Colonic mucosa (tissue), 4 donors: ENCODE measurements at regions not wholly inside any gene's neighbourhood (a gene's known extent, or its start where the extent isn't known, plus 50 kb on each side); places are given as distances from the start of the nearest gene placed in this dataset.

Source experiments
- DNase-seq: peaks from one replicate; pipeline ENCODE4 v3.0.0-alpha.2; 2020
- H3K27ac ChIP-seq: fragments of 200-600 bp; one replicate; pipeline ENCODE4 v1.8.0; 2021
- H3K27me3 ChIP-seq: fragments of 200-600 bp; one replicate; pipeline ENCODE4 v1.8.0; 2021
- H3K36me3 ChIP-seq: fragments of 200-600 bp; one replicate; pipeline ENCODE4 v1.8.0; 2021
- H3K4me1 ChIP-seq: fragments of 200-600 bp; one replicate; pipeline ENCODE4 v1.8.0; 2021; ENCODE audit warnings: mild to moderate bottlenecking
- H3K4me3 ChIP-seq: fragments of 200-600 bp; one replicate; pipeline ENCODE4 v1.8.0; 2021
- H3K9ac ChIP-seq, 2 donors: one replicate each; pipeline ENCODE4 v1.7.0; 2013; ENCODE audit warnings: control low read depth in 2 of 2, low read depth in 2 of 2, low read length in 2 of 2
- H3K9me3 ChIP-seq: fragments of 200-600 bp; one replicate; pipeline ENCODE4 v1.8.0; 2021
- intact Hi-C: fragments of 100-400 bp; cut with DNase I; formaldehyde crosslinking; loops from one replicate; pipeline ENCODE4 v1.14.1; 2022
- TF ChIP-seq, protein P1 (sequence below): fragments of 200-600 bp; IDR thresholded peaks from one replicate; pipeline ENCODE4 v1.8.0; 2022; ENCODE audit warnings: antibody characterized with exemption, mild to moderate bottlenecking
- donor health status: healthy.
- donor health status: DM: no; HTN: no; CAD: no.
- donor health status: DM: no; HTN: no; CAD: no.

DNA sequence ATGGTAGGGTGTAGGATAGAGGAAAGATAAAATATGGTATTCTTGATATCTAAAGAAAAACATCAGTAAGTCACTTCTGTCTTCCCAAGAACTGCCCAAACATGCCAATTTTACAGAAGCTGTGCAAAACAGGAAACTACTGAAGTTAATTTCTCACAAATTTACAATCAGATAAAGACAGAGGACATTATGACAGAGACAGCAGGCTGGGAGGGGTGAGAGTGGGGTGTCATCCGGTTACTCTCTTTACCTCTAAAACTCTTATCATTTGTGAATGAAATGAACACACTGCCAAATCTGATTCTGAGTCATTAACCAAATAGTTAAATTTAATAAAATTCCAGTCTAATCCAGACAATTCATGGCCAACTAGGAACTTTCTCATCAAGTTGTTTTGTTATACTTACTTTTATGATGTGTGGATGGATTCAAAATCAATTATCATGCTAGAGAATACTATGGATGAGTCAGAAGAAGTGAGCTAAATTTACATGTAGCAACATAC, 323.2 kb upstream of the MEX3C start:
- H3K9me3 ChIP-seq = no peaks in the 10 kb centered on the region
- H3K27me3 ChIP-seq = no peaks in the 10 kb centered on the region
- intact Hi-C loops = no loop called here
- TF ChIP-seq, protein P1, sequence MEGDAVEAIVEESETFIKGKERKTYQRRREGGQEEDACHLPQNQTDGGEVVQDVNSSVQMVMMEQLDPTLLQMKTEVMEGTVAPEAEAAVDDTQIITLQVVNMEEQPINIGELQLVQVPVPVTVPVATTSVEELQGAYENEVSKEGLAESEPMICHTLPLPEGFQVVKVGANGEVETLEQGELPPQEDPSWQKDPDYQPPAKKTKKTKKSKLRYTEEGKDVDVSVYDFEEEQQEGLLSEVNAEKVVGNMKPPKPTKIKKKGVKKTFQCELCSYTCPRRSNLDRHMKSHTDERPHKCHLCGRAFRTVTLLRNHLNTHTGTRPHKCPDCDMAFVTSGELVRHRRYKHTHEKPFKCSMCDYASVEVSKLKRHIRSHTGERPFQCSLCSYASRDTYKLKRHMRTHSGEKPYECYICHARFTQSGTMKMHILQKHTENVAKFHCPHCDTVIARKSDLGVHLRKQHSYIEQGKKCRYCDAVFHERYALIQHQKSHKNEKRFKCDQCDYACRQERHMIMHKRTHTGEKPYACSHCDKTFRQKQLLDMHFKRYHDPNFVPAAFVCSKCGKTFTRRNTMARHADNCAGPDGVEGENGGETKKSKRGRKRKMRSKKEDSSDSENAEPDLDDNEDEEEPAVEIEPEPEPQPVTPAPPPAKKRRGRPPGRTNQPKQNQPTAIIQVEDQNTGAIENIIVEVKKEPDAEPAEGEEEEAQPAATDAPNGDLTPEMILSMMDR = no peak
- H3K27ac ChIP-seq = no peak overlapping the region
- no peak for DNase-seq
- no peak overlapping the region for H3K9ac ChIP-seq
- H3K4me3 ChIP-seq = no peak overlapping the region
- H3K4me1 ChIP-seq = no peaks in the 10 kb centered on the region
- no peaks in the 10 kb centered on the region for H3K36me3 ChIP-seq

DNA sequence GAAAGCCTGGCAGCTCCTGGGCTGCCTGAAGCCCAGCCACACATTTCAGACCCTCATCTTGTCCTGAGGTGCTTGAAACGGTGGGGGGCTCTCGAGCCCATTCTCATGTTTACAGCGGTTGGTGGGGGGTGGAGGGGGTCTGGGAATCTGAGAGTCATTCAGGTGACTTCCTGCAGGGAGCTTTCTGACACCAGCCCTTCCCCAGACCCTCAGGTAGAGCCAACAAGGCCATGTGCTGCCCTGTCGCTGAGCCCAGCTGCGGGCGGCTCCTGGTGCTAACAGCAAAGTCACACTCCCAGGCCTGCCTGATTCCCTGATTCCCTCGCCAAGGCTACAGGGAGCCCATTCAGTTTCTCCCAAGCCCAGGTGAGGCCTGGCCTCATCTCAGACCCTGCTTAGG, 324.9 kb upstream of the MEX3C start:
- intact Hi-C loops = no loop called here
- Histone ChIP-seq H3K9me3 (no peaks in the 10 kb centered on the region), H3K36me3 (no peaks in the 10 kb centered on the region), H3K4me1 (no peaks in the 10 kb centered on the region), H3K9ac (no peak overlapping the region), H3K4me3 (no peak overlapping the region), H3K27ac (no peak overlapping the region), H3K27me3 (no peaks in the 10 kb centered on the region)
- no peak for DNase-seq
- TF ChIP-seq, protein P1 = no peak

DNA sequence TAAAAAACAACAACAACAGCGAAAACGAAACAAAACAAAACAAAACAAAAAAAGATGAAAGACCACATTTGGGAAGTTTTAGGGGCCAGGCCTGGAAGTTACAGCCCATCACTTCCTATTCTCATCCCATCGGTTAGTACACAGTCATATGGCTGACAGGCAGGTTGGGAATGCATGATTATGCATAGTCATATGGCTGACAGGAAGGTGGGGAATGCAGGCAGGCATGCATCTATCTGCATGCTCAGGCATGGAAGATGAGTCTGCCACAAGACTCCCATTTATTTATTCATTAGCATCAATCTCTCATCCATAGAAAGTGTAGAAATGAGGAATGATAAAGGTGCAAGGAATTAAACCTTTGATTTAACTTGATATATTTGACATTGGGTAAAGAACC, 325.3 kb upstream of the MEX3C start:
- no peak for DNase-seq
- H3K4me3 ChIP-seq = no peak overlapping the region
- H3K9ac ChIP-seq = no peak overlapping the region
- intact Hi-C loops = no loop called here
- TF ChIP-seq, protein P1 = no peak
- H3K27ac ChIP-seq = no peak overlapping the region
- H3K9me3 ChIP-seq = no peaks in the 10 kb centered on the region
- no peaks in the 10 kb centered on the region for H3K36me3 ChIP-seq
- no peaks in the 10 kb centered on the region for H3K4me1 ChIP-seq
- no peaks in the 10 kb centered on the region for H3K27me3 ChIP-seq

DNA sequence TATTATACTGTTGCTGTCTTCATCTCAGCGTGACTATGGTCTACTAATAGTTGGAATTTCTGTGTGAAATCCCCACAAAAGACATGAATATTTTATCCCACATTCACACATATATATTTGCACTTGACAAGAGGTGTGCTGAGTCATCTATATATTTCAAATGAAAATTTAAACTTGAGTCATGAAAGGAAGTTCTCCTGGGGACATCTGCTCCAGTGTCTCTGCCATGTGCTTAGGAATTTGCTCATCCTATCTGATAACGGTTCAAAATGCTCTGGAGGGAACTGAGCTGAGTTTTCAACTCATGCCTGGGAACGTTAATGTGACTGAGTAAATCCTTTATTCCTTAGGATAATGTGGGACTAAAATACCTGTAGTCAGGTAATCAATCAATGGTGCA, 326.2 kb upstream of the MEX3C start:
- TF ChIP-seq, protein P1 = no peak
- Histone ChIP-seq H3K4me1 (no peaks in the 10 kb centered on the region), H3K4me3 (no peak overlapping the region), H3K9me3 (no peaks in the 10 kb centered on the region), H3K27ac (no peak overlapping the region), H3K36me3 (no peaks in the 10 kb centered on the region), H3K27me3 (no peaks in the 10 kb centered on the region), H3K9ac (no peak overlapping the region)
- intact Hi-C loops = no loop called here
- DNase-seq = no peak

DNA sequence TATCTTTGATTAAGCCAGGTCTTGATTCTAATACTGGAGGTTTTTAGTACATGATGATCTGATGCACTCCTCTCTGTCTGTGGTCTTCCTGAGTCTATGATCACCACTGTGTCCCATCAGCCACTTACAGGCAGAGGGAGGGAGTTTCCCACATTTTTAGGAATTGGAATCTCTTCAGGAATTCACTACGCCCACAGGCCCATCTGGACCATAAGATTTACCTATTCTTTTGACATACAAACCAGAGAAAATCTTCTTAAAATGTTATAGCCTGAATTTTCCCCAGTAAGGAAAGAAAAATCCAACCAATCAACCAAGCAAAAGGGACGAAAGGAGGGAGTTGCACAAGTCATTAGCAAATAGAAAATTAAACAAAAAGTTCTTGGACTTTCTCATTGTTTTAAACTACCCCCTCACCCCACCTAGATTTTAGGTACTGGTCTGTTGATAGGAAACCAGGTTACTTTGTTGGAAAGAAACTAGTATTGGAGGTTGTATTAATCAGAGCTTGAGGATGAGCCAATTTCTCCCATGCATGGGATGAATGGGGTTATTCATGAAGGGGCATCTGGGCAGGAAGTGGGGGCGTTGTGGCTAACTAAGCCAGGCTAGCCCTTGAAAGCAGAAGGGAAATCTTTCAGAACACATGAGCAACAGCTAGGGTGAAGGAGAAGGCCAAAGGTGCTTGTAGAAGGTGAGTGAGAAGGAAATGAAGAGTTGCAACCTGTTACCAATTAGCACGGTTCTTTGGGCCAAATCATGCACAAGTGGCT, 328.2 kb upstream of the MEX3C start:
- Histone ChIP-seq H3K27ac (no peak overlapping the region), H3K9me3 (no peaks in the 10 kb centered on the region), H3K4me3 (no peak overlapping the region), H3K27me3 (no peaks in the 10 kb centered on the region), H3K36me3 (no peaks in the 10 kb centered on the region), H3K4me1 (no peaks in the 10 kb centered on the region), H3K9ac (no peak overlapping the region)
- TF ChIP-seq, protein P1 = no peak
- intact Hi-C loops = no loop called here
- DNase-seq = no peak
